HG03103 (cell line): ENCODE measurements at regions not wholly inside any gene's neighbourhood (a gene's known extent, or its start where the extent isn't known, plus 50 kb on each side); places are given as distances from the start of the nearest gene placed in this dataset.
"Not testable (repeated sequence)": the region's sequence is repeated elsewhere in the genome, so short reads cannot be mapped to it uniquely, and the experiment has no call there.

Experiments used
- ATAC-seq: cut with Tn5 transposase; IDR thresholded peaks from one replicate; pipeline ENCODE4 v1.9.1; 2021; ENCODE audit warnings: low read depth; ENCODE audit not compliant: unreplicated experiment

DNA sequence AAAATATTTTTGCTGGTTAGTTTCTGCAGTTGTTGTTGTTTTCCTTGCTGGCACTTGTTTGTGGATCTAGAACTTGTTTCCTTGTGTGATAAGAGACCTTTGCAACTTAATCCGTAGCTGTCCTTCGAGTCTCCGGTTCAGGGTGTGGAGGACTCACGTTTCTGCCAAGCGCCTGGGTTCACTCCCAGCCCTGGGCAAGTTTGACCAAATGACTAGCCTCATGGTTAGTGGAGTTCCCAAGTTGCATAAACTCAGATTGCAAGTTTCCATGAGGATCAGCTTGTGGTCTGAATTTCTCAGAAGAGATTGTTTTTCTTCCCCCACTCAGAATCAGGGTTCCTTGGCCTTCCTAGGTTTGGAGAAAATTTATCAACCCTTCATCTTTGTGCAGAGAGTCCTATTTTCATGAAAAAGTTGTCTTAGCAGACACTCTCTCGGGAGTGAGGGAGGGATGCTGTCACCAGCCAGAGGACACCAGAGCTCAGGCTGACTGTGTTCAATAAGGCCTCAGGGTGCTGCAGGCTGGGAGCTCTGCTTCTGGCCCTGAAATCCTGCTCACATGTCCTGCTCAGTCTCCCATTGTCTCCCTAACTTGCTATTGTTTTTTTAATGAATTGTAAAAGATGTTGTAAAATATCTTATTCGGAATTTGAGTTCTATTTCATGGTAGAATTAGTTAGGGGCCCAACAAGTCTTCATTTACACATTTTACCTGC, 377.7 kb upstream of the KLF6 start:
- no peak for ATAC-seq

DNA sequence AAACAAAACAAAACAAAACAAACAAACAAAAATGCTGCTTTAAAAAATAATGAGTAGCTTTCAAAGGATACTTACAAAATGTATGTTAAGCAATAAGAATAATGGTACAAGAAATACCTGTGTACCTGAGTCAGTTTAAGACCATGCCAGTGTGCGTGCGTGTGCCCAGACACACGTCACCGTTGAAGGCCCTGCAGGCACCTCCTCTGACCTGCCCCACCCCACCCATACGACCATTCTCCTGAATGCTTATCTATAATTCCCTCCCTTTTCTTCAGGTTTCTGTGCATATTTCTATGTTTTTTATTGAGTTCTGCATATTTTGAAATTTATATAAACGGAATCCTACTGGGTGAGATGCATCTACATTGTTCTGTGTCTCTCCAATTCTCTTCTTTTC, 374.2 kb upstream of the KLF6 start:
- ATAC-seq: no peak

DNA sequence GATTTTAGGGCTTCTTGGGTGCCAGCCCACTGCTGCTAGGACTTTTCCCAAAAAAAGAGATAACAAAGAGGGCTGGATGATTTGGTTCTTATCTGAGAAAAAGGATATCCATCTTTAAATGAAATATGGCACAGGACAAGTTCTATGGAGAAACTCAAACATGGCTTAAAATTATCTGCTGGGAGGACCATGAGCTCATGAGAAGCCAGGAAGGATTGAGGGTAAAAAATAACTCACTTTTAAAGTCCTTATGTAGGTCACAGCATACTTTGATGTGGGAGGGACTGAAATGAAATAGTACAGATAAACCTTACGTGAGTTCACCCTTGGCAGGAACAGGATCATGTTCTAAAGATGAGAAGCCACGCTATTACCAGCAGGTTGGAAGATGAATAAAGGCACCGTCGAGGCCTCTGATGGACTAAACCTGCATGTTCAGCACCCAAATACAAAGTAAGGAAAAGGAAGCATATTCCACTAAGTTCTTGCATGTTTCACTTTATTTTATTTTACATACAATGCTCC, 369.2 kb upstream of the KLF6 start:
- ATAC-seq: no peak

DNA sequence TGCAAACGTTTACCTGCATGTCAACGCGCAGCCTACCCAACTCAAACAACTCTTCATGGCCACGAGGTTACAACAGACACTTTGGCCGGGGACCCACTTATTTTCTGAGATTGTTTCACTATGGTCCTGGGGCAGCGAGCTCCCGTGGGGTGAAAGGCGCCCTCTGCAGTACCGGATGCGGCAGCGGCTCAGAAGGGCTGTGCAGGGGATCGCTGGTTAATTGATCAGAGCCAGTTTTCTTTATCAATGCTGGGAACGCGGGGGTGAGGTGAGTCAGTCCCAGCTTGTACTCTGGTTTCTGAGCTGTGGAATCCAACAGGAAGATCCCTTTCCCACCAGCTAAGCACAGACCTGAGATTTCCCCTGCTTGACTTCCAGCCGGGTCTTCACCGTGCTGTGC, 366.5 kb upstream of the KLF6 start:
- ATAC-seq: no peak

GRCh38 chr10:4150676-4151075, 365.7 kb upstream of the KLF6 start:
- no peak for ATAC-seq

GRCh38 chr10:4149460-4149859, 364.5 kb upstream of the KLF6 start:
- ATAC-seq: not testable (repeated sequence)

GRCh38 chr10:4147245-4147644, 362.2 kb upstream of the KLF6 start:
- no peak for ATAC-seq

DNA sequence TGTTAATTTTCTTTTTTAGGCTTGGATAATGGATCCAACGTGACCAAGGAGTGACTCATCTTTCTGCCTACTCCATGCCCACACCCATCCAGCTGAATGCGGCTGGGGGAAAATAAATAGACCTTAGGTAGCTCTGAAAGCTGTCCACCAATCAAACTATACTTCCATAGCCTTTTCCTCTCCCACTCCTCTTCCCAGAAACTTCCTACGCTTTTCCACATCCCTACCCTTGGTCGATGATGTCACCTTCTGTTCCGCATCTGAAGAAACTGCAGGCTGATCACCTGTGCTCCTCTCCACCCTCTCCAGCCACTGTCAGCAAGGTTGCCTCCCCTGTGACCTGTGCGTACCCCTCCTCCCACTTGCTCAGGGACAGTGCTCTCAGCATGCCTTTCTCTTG, 359.8 kb upstream of the KLF6 start:
- no peak for ATAC-seq

GRCh38 chr10:4141471-4141870, 356.5 kb upstream of the KLF6 start:
- no peak for ATAC-seq

- ATAC-seq: no peak
Observed at GRCh38 chr10:4138146-4138721, 353.2 kb upstream of the KLF6 start.

DNA sequence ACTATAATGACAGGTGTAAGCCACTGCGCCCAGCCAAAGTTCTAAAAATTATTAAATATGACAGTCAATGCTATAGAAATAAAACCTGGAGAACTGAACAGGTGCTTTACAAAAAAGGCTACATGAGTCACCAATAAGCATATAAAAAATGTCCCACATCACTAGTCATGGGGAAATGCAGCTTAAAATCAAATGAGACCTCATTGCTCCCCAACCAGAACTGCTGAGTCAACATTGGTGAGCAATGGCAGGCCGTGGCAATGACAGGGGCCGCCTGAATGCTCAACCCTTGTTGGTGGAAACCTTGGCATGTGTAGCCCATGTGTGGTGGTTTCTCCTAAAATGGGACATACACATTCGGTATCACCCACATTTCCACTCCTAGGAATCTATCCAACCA, 352.3 kb upstream of the KLF6 start:
- no peak for ATAC-seq

GRCh38 chr10:4136121-4136520, 351.1 kb upstream of the KLF6 start:
- peak; percentile 62 for ATAC-seq

GRCh38 chr10:4132216-4132556, 347.2 kb upstream of the KLF6 start:
- no peak for ATAC-seq

GRCh38 chr10:4131407-4132215, 346.6 kb upstream of the KLF6 start:
- ATAC-seq: peak; percentile 55

- no peak for ATAC-seq
Observed at GRCh38 chr10:4130685-4131084, 345.7 kb upstream of the KLF6 start.

- no peak for ATAC-seq
Observed at GRCh38 chr10:4129866-4130477, 345.0 kb upstream of the KLF6 start.

DNA sequence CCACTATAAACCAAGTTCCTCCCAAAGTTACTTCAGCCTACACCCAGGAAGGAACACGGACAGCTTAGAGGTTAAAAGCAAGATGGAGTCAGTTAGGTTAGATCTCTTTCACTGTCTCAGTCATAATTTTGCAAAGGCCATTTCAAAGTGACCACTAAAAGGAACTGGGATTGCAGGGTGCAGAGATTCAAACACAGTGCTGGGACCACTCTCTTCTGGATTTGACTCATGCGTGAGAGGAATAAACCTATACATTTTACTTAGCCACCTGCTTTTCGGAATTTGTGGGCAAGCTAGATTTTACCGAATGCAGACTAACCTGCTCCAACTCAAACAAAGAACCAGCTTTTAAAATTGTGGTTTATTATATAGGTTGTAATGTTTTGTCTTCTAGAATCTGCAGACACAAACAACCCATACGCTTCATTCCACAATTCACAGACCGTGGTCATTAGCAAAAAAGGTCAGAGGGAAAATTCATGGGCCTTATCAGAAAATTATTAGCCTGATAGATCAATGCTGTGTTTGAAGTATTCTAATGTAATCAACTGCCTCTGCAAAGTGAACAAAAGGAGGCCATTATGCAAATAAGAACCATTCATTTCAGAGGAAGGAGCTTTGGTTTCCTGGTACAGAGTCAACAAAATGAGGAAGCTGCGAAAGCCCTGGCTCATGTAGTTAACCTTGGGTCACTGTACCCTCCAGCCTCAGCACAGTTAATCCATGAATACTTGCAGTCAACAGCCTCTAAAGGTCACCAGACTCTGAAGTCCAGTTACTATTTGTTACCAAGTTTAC, 342.7 kb upstream of the KLF6 start:
- peak; percentile 59 for ATAC-seq

- ATAC-seq: no peak
Observed at GRCh38 chr10:4125776-4126175, 340.8 kb upstream of the KLF6 start.

DNA sequence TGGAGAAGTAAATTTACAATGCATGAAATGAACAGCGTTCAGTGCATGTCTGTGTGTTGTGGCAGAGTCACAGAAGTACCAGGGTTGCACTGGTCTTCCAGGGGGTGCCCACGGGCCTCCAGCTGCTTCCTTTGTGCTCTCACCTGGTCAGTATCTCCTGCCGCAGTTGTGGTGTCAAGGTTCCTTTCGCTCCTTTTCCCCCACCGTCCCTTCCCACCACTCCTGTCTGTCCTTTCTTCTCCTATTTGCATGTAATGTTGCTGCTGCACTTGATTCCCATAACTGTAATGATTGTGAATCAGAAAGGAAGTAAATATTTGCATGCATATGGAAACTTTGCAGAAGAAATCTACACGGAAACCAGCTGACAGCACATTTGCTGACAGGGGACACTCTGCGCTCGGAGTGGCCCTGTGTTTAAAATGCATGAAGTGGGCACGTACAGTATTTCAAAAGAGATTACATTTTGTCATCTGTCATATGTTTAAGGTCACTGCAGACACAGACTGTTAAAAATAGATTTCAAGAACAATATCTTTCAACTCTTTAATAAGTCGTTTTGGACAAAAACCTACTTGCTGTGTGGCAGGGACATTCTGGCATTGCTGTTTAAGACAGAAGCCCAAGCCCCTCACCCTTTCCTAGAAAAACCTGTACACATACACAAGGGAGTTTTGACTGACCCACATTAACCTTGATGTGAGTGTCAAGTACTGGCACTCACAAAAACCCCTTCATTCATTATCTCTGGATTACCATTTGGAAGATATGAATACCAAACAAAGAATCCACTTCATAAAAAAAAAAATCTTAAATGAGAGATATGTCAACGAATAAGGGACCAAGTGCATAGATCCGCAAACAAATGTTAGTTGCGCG, 336.7 kb upstream of the KLF6 start:
- ATAC-seq: peak; percentile 50
